ENCODE measurements at regions not wholly inside any gene's neighbourhood (a gene's known extent, or its start where the extent isn't known, plus 50 kb on each side); places are given as distances from the start of the nearest gene placed in this dataset.

- H3K4me1 ChIP-seq (ENCODE audit: control insufficient read depth, insufficient read depth, low read length, poor library complexity, severe bottlenecking): no peaks in the 10 kb centered on the region
- H3K27ac ChIP-seq (ENCODE audit: insufficient read depth, low read length, poor library complexity, severe bottlenecking): no peak overlapping the region
- H3K9me3 ChIP-seq (ENCODE audit: control insufficient read depth in 2 of 2, low read length in 2 of 2): no peaks in the 10 kb centered on the region
- no peak overlapping the region for H3K4me3 ChIP-seq (ENCODE audit: low read depth, low read length)
- no peak overlapping the region for H3K27ac Mint-ChIP-seq
- no peak for ATAC-seq (ENCODE audit: low read depth in 2 of 2)
- no peaks in the 10 kb centered on the region for H3K9me3 Mint-ChIP-seq
- DNase-seq: no peak
- no peaks in the 10 kb centered on the region for H3K4me1 Mint-ChIP-seq
- H3K36me3 Mint-ChIP-seq: no peaks in the 10 kb centered on the region
- no peaks in the 10 kb centered on the region for H3K27me3 ChIP-seq (ENCODE audit: control insufficient read depth, insufficient read depth, low read length)
- no peak overlapping the region for H3K4me3 Mint-ChIP-seq
- no peaks in the 10 kb centered on the region for H3K36me3 ChIP-seq (ENCODE audit: control insufficient read depth, insufficient read depth, low read length)
- peaks cover 10% of the 10 kb centered on the region for H3K27me3 Mint-ChIP-seq
Observed at GRCh38 chr4:53919535-53919934, 144.9 kb downstream of the CHIC2 start.

- no peaks in the 10 kb centered on the region for H3K4me1 ChIP-seq (ENCODE audit: control insufficient read depth, insufficient read depth, low read length, poor library complexity, severe bottlenecking)
- no peak overlapping the region for H3K27ac ChIP-seq (ENCODE audit: insufficient read depth, low read length, poor library complexity, severe bottlenecking)
- H3K4me3 ChIP-seq (ENCODE audit: low read depth, low read length): no peak overlapping the region
- no peaks in the 10 kb centered on the region for H3K9me3 ChIP-seq (ENCODE audit: control insufficient read depth in 2 of 2, low read length in 2 of 2)
- no peak overlapping the region for H3K27ac Mint-ChIP-seq
- no peaks in the 10 kb centered on the region for H3K27me3 ChIP-seq (ENCODE audit: control insufficient read depth, insufficient read depth, low read length)
- peaks cover 10% of the 10 kb centered on the region for H3K27me3 Mint-ChIP-seq
- H3K9me3 Mint-ChIP-seq: no peaks in the 10 kb centered on the region
- no peaks in the 10 kb centered on the region for H3K36me3 Mint-ChIP-seq
- no peaks in the 10 kb centered on the region for H3K36me3 ChIP-seq (ENCODE audit: control insufficient read depth, insufficient read depth, low read length)
- no peak for DNase-seq
- no peaks in the 10 kb centered on the region for H3K4me1 Mint-ChIP-seq
- H3K4me3 Mint-ChIP-seq: no peak overlapping the region
- no peak for ATAC-seq (ENCODE audit: low read depth in 2 of 2)
Observed at GRCh38 chr4:53917729-53918128, 146.7 kb downstream of the CHIC2 start.

GRCh38 chr4:53916431-53916889, 147.9 kb downstream of the CHIC2 start:
- no peak for DNase-seq
- Histone ChIP-seq H3K27ac (ENCODE audit: insufficient read depth, low read length, poor library complexity, severe bottlenecking) (no peak overlapping the region), H3K9me3 (ENCODE audit: control insufficient read depth in 2 of 2, low read length in 2 of 2) (no peaks in the 10 kb centered on the region), H3K36me3 (ENCODE audit: control insufficient read depth, insufficient read depth, low read length) (no peaks in the 10 kb centered on the region), H3K27me3 (ENCODE audit: control insufficient read depth, insufficient read depth, low read length) (no peaks in the 10 kb centered on the region), H3K4me3 (ENCODE audit: low read depth, low read length) (no peak overlapping the region), H3K4me1 (ENCODE audit: control insufficient read depth, insufficient read depth, low read length, poor library complexity, severe bottlenecking) (no peaks in the 10 kb centered on the region)
- Mint-ChIP-seq H3K27ac (no peak overlapping the region), H3K27me3 (peaks cover 10% of the 10 kb centered on the region), H3K9me3 (no peaks in the 10 kb centered on the region), H3K4me1 (no peaks in the 10 kb centered on the region), H3K4me3 (no peak overlapping the region), H3K36me3 (no peaks in the 10 kb centered on the region)
- no peak for ATAC-seq (ENCODE audit: low read depth in 2 of 2)

GRCh38 chr4:53914313-53915016, 149.9 kb downstream of the CHIC2 start:
- ATAC-seq (ENCODE audit: low read depth in 2 of 2): no peak
- Histone ChIP-seq H3K4me1 (ENCODE audit: control insufficient read depth, insufficient read depth, low read length, poor library complexity, severe bottlenecking) (no peaks in the 10 kb centered on the region), H3K36me3 (ENCODE audit: control insufficient read depth, insufficient read depth, low read length) (no peaks in the 10 kb centered on the region), H3K4me3 (ENCODE audit: low read depth, low read length) (no peak overlapping the region), H3K9me3 (ENCODE audit: control insufficient read depth in 2 of 2, low read length in 2 of 2) (no peaks in the 10 kb centered on the region), H3K27me3 (ENCODE audit: control insufficient read depth, insufficient read depth, low read length) (no peaks in the 10 kb centered on the region), H3K27ac (ENCODE audit: insufficient read depth, low read length, poor library complexity, severe bottlenecking) (no peak overlapping the region)
- H3K9me3 Mint-ChIP-seq: no peaks in the 10 kb centered on the region
- no peak overlapping the region for H3K27ac Mint-ChIP-seq
- no peak overlapping the region for H3K4me3 Mint-ChIP-seq
- H3K4me1 Mint-ChIP-seq: no peaks in the 10 kb centered on the region
- H3K27me3 Mint-ChIP-seq: peaks cover 6% of the 10 kb centered on the region
- DNase-seq: peak in 1 of 3 donors; percentile 5
- H3K36me3 Mint-ChIP-seq: no peaks in the 10 kb centered on the region

GRCh38 chr4:53913771-53914170, 150.6 kb downstream of the CHIC2 start:
- H3K27ac Mint-ChIP-seq: no peak overlapping the region
- H3K27me3 Mint-ChIP-seq: peaks cover 8% of the 10 kb centered on the region
- DNase-seq (no peak), ATAC-seq (ENCODE audit: low read depth in 2 of 2) (no peak)
- Histone ChIP-seq H3K9me3 (ENCODE audit: control insufficient read depth in 2 of 2, low read length in 2 of 2) (no peaks in the 10 kb centered on the region), H3K4me1 (ENCODE audit: control insufficient read depth, insufficient read depth, low read length, poor library complexity, severe bottlenecking) (no peaks in the 10 kb centered on the region), H3K36me3 (ENCODE audit: control insufficient read depth, insufficient read depth, low read length) (no peaks in the 10 kb centered on the region), H3K27me3 (ENCODE audit: control insufficient read depth, insufficient read depth, low read length) (no peaks in the 10 kb centered on the region), H3K27ac (ENCODE audit: insufficient read depth, low read length, poor library complexity, severe bottlenecking) (no peak overlapping the region), H3K4me3 (ENCODE audit: low read depth, low read length) (no peak overlapping the region)
- H3K36me3 Mint-ChIP-seq: no peaks in the 10 kb centered on the region
- H3K4me3 Mint-ChIP-seq: no peak overlapping the region
- H3K4me1 Mint-ChIP-seq: peaks cover 0 to 1% (median 0%) of the 10 kb centered on the region in 4 donors
- H3K9me3 Mint-ChIP-seq: no peaks in the 10 kb centered on the region

- Histone ChIP-seq H3K27me3 (ENCODE audit: control insufficient read depth, insufficient read depth, low read length) (peaks cover 6% of the 10 kb centered on the region), H3K27ac (ENCODE audit: insufficient read depth, low read length, poor library complexity, severe bottlenecking) (no peak overlapping the region), H3K9me3 (ENCODE audit: control insufficient read depth in 2 of 2, low read length in 2 of 2) (no peaks in the 10 kb centered on the region), H3K4me1 (ENCODE audit: control insufficient read depth, insufficient read depth, low read length, poor library complexity, severe bottlenecking) (no peaks in the 10 kb centered on the region), H3K36me3 (ENCODE audit: control insufficient read depth, insufficient read depth, low read length) (no peaks in the 10 kb centered on the region), H3K4me3 (ENCODE audit: low read depth, low read length) (no peak overlapping the region)
- H3K27ac Mint-ChIP-seq: no peak overlapping the region
- H3K9me3 Mint-ChIP-seq: no peaks in the 10 kb centered on the region
- DNase-seq: no peak
- no peaks in the 10 kb centered on the region for H3K36me3 Mint-ChIP-seq
- H3K4me1 Mint-ChIP-seq: peaks cover 0 to 6% (median 2%) of the 10 kb centered on the region in 4 donors
- peaks cover 12% of the 10 kb centered on the region for H3K27me3 Mint-ChIP-seq
- no peak overlapping the region for H3K4me3 Mint-ChIP-seq
- no peak for ATAC-seq (ENCODE audit: low read depth in 2 of 2)
Observed at GRCh38 chr4:53912766-53913497, 151.5 kb downstream of the CHIC2 start.

GRCh38 chr4:53908661-53909078, 155.7 kb downstream of the CHIC2 start:
- H3K27me3 ChIP-seq (ENCODE audit: control insufficient read depth, insufficient read depth, low read length): peaks cover 12% of the 10 kb centered on the region
- no peak overlapping the region for H3K4me3 ChIP-seq (ENCODE audit: low read depth, low read length)
- H3K9me3 ChIP-seq (ENCODE audit: control insufficient read depth in 2 of 2, low read length in 2 of 2): no peaks in the 10 kb centered on the region
- H3K9me3 Mint-ChIP-seq: no peaks in the 10 kb centered on the region
- no peaks in the 10 kb centered on the region for H3K4me1 ChIP-seq (ENCODE audit: control insufficient read depth, insufficient read depth, low read length, poor library complexity, severe bottlenecking)
- ATAC-seq (ENCODE audit: low read depth in 2 of 2) (no peak), DNase-seq (peak in 2 of 3 donors; percentile 24 to 55)
- peaks cover 20% of the 10 kb centered on the region for H3K27me3 Mint-ChIP-seq
- no peaks in the 10 kb centered on the region for H3K36me3 ChIP-seq (ENCODE audit: control insufficient read depth, insufficient read depth, low read length)
- H3K36me3 Mint-ChIP-seq: no peaks in the 10 kb centered on the region
- H3K4me3 Mint-ChIP-seq: no peak overlapping the region
- no peak overlapping the region for H3K27ac ChIP-seq (ENCODE audit: insufficient read depth, low read length, poor library complexity, severe bottlenecking)
- H3K4me1 Mint-ChIP-seq: peaks cover 0 to 10% (median 5%) of the 10 kb centered on the region in 4 donors
- H3K27ac Mint-ChIP-seq: no peak overlapping the region

GRCh38 chr4:53907772-53908171, 156.6 kb downstream of the CHIC2 start:
- H3K4me1 ChIP-seq (ENCODE audit: control insufficient read depth, insufficient read depth, low read length, poor library complexity, severe bottlenecking): no peaks in the 10 kb centered on the region
- DNase-seq (no peak), ATAC-seq (ENCODE audit: low read depth in 2 of 2) (no peak)
- no peak overlapping the region for H3K27ac Mint-ChIP-seq
- H3K4me3 Mint-ChIP-seq: no peak overlapping the region
- no peak overlapping the region for H3K27ac ChIP-seq (ENCODE audit: insufficient read depth, low read length, poor library complexity, severe bottlenecking)
- peaks cover 23% of the 10 kb centered on the region for H3K27me3 Mint-ChIP-seq
- H3K27me3 ChIP-seq (ENCODE audit: control insufficient read depth, insufficient read depth, low read length): peaks cover 12% of the 10 kb centered on the region
- no peak overlapping the region for H3K4me3 ChIP-seq (ENCODE audit: low read depth, low read length)
- no peaks in the 10 kb centered on the region for H3K9me3 Mint-ChIP-seq
- no peaks in the 10 kb centered on the region for H3K36me3 ChIP-seq (ENCODE audit: control insufficient read depth, insufficient read depth, low read length)
- no peaks in the 10 kb centered on the region for H3K36me3 Mint-ChIP-seq
- peaks cover 0 to 10% (median 5%) of the 10 kb centered on the region in 4 donors for H3K4me1 Mint-ChIP-seq
- no peaks in the 10 kb centered on the region for H3K9me3 ChIP-seq (ENCODE audit: control insufficient read depth in 2 of 2, low read length in 2 of 2)

All from CD4-positive, CD25-positive, alpha-beta regulatory T cell (primary cell).